GM12872 (cell line): ENCODE measurements at regions not wholly inside any gene's neighbourhood (a gene's known extent, or its start where the extent isn't known, plus 50 kb on each side); places are given as distances from the start of the nearest gene placed in this dataset.

Experiments
- CTCF ChIP-seq: IDR thresholded peaks from 3 replicates; pipeline ENCODE4 v1.5.1; 2011; ENCODE audit warnings: low read depth, mild to moderate bottlenecking, low read length, moderate library complexity; ENCODE audit not compliant: insufficient read depth

GRCh38 chr6:163999475-164000125 is 585.1 kb downstream of the QKI start:
- no peak for TF ChIP-seq CTCF

GRCh38 chr6:163998496-163998895 is 584.0 kb downstream of the QKI start:
- no peak for TF ChIP-seq CTCF

- no peak for TF ChIP-seq CTCF
These were observed 582.0 kb downstream of the QKI start for GRCh38 chr6:163996491-163996890.

GRCh38 chr6:163994566-163994965 is 580.0 kb downstream of the QKI start:
- TF ChIP-seq CTCF: no peak

GRCh38 chr6:163992701-163993100 is 578.2 kb downstream of the QKI start:
- no peak for TF ChIP-seq CTCF

GRCh38 chr6:163992056-163992455 is 577.5 kb downstream of the QKI start:
- TF ChIP-seq CTCF: no peak

- no peak for TF ChIP-seq CTCF
These were observed 576.8 kb downstream of the QKI start for GRCh38 chr6:163991321-163991720.
